H1 (cell line): ENCODE measurements at regions not wholly inside any gene's neighbourhood (a gene's known extent, or its start where the extent isn't known, plus 50 kb on each side); places are given as distances from the start of the nearest gene placed in this dataset.

ENCODE experiments used
- CTCF ChIA-PET: fragments of 300-600 bp; sonication (Branson Sonifier 250); formaldehyde crosslinking; loops from one replicate; lab custom pipeline; 2021; ENCODE audit not compliant: partially characterized antibody; lab: Charles Lee
- POLR2A ChIA-PET: fragments of 300-600 bp; sonication (Branson Sonifier 250); formaldehyde crosslinking; loops from one replicate; lab custom pipeline; 2021; ENCODE audit warnings: inconsistent platforms; ENCODE audit not compliant: partially characterized antibody; lab: Charles Lee
- DNase-seq, 2 experiments: peaks; one replicate each; pipeline versions ENCODE4 v3.0.0 to v3.0.0-alpha.2; 2010 to 2022; ENCODE audit warnings: low spot score in 2 of 2, low read depth in 1 of 2, mixed read lengths in 1 of 2
- FAIRE-seq: peaks from 2 replicates; lab custom pipeline; 2011; peaks lifted over from hg19 to GRCh38; lab: Jason Lieb, UNC
- H2AFZ ChIP-seq: 2 replicates; pipeline ENCODE4 v1.8.1; 2012; ENCODE audit warnings: low read length, inconsistent platforms
- H2AK5ac ChIP-seq: 2 replicates; pipeline ENCODE4 v1.6.1; 2013; ENCODE audit warnings: low read depth, low read length
- H2BK120ac ChIP-seq: replicated peaks from 2 replicates; pipeline ENCODE3; 2013; ENCODE audit warnings: low read depth, low read length, inconsistent platforms
- H2BK12ac ChIP-seq: 2 replicates; pipeline ENCODE4 v1.6.1; 2013; ENCODE audit warnings: low read depth, low read length
- H2BK15ac ChIP-seq: 2 replicates; pipeline ENCODE4 v1.6.1; 2013; ENCODE audit warnings: low read length
- H2BK20ac ChIP-seq: 2 replicates; pipeline ENCODE4 v1.6.1; 2013; ENCODE audit warnings: low read length
- H2BK5ac ChIP-seq: 2 replicates; pipeline ENCODE4 v1.6.1; 2013; ENCODE audit warnings: low read depth, low read length
- H3K14ac ChIP-seq: 2 replicates; pipeline ENCODE4 v1.6.1; 2013; ENCODE audit warnings: inconsistent platforms; ENCODE audit not compliant: insufficient read length
- H3K18ac ChIP-seq: 2 replicates; pipeline ENCODE4 v1.6.1; 2013; ENCODE audit warnings: low read length; ENCODE audit errors: extremely low read depth
- H3K23ac ChIP-seq: 2 replicates; pipeline ENCODE4 v1.6.1; 2013; ENCODE audit warnings: inconsistent platforms; ENCODE audit not compliant: insufficient read length
- H3K23me2 ChIP-seq: 2 replicates; pipeline ENCODE4 v1.6.1; 2013; ENCODE audit warnings: low read depth, low read length
- H3K27ac ChIP-seq: 2 replicates; pipeline ENCODE4 v1.6.1; 2011; ENCODE audit warnings: low read depth, low read length, inconsistent platforms
- H3K27me3 ChIP-seq, 4 experiments: replicated peaks in 1 of 4; 1 replicate in 1 of 4; 2 replicates in 3 of 4; pipeline versions ENCODE4 v1.6.1 to v1.8.1; 2011 to 2013; ENCODE audit warnings: low read length in 3 of 4, mild to moderate bottlenecking in 3 of 4, inconsistent platforms in 2 of 4, mixed read lengths in 2 of 4, moderate library complexity in 1 of 4; ENCODE audit not compliant: control insufficient read depth in 3 of 4, insufficient read depth in 3 of 4; ENCODE audit errors: extremely low read depth in 1 of 4
- H3K36me3 ChIP-seq, 4 experiments: 2 replicates each; pipeline versions ENCODE4 v1.6.1 to v1.8.1; 2011 to 2013; ENCODE audit warnings: mild to moderate bottlenecking in 4 of 4, low read length in 3 of 4, moderate library complexity in 2 of 4, control low read depth in 1 of 4, inconsistent platforms in 1 of 4; ENCODE audit not compliant: insufficient read depth in 4 of 4, control insufficient read depth in 2 of 4
- H3K4ac ChIP-seq: replicated peaks from 2 replicates; pipeline ENCODE3; 2013; ENCODE audit warnings: low read length, low read depth, mixed read lengths, inconsistent platforms; ENCODE audit not compliant: insufficient read length
- H3K4me1 ChIP-seq, 4 experiments: replicated peaks in 1 of 4; 1 replicate in 1 of 4; 2 replicates in 3 of 4; pipeline versions ENCODE4 v1.6.1 to v1.8.1; 2011 to 2013; ENCODE audit warnings: low read length in 3 of 4, inconsistent platforms in 2 of 4, mixed read lengths in 1 of 4; ENCODE audit not compliant: insufficient read depth in 4 of 4, control insufficient read depth in 3 of 4
- H3K4me2 ChIP-seq, 2 experiments: 2 replicates each; pipeline versions ENCODE4 v1.6.1 to v1.8.1; 2011 to 2013; ENCODE audit warnings: low read depth in 2 of 2, low read length in 2 of 2, control low read depth in 1 of 2, inconsistent platforms in 1 of 2, mild to moderate bottlenecking in 1 of 2; ENCODE audit not compliant: insufficient read depth in 1 of 2
- H3K4me3 ChIP-seq, 4 experiments: fragments of 200-600, 300-600 bp in 1 of 4; sonication (generic), shearing (Covaris generic), sonication (Bioruptor Twin) in 1 of 4; 2 replicates each; pipeline versions ENCODE4 v1.5.1 to v1.8.1; 2011 to 2016; ENCODE audit warnings: low read length in 4 of 4, low read depth in 3 of 4, control low read depth in 2 of 4, inconsistent platforms in 2 of 4, mild to moderate bottlenecking in 2 of 4, mixed read lengths in 1 of 4, moderate library complexity in 1 of 4; ENCODE audit not compliant: insufficient read depth in 2 of 4; ENCODE audit errors: extremely low read depth in 1 of 4
- H3K56ac ChIP-seq: replicated peaks from 2 replicates; pipeline ENCODE3; 2013; ENCODE audit warnings: low read depth, mild to moderate bottlenecking, mixed read lengths, low read length, inconsistent platforms; ENCODE audit not compliant: insufficient read length
- H3K79me1 ChIP-seq: 2 replicates; pipeline ENCODE4 v1.6.1; 2013; ENCODE audit warnings: low read depth, low read length, control low read depth
- H3K79me2 ChIP-seq, 2 experiments: 2 replicates each; pipeline versions ENCODE4 v1.6.1 to v1.8.1; 2012 to 2013; ENCODE audit warnings: low read length in 2 of 2, mild to moderate bottlenecking in 2 of 2, inconsistent platforms in 1 of 2; ENCODE audit not compliant: insufficient read depth in 2 of 2, control insufficient read depth in 1 of 2
- H3K9ac ChIP-seq, 4 experiments: replicated peaks in 1 of 4; 1 replicate in 1 of 4; 2 replicates in 3 of 4; pipeline versions ENCODE4 v1.6.1 to v1.8.1; 2011 to 2013; ENCODE audit warnings: low read depth in 3 of 4, low read length in 3 of 4, control low read depth in 2 of 4, mild to moderate bottlenecking in 2 of 4, moderate library complexity in 2 of 4, inconsistent platforms in 1 of 4; ENCODE audit errors: extremely low read depth in 1 of 4
- H3K9me3 ChIP-seq, 2 experiments: 2 replicates each; pipeline versions ENCODE4 v1.6.1 to v1.8.1; 2012 to 2013; ENCODE audit warnings: mild to moderate bottlenecking in 2 of 2, moderate library complexity in 2 of 2, control low read depth in 1 of 2, inconsistent platforms in 1 of 2, low read depth in 1 of 2, low read length in 1 of 2, mixed read lengths in 1 of 2; ENCODE audit not compliant: insufficient read depth in 2 of 2
- H4K20me1 ChIP-seq, 2 experiments: replicated peaks in 1 of 2; 2 replicates each; pipeline versions ENCODE3 to v1.8.1; 2011 to 2013; ENCODE audit warnings: inconsistent platforms in 2 of 2, low read length in 2 of 2, mild to moderate bottlenecking in 1 of 2; ENCODE audit not compliant: insufficient read depth in 2 of 2, control insufficient read depth in 1 of 2
- H4K5ac ChIP-seq: 2 replicates; pipeline ENCODE4 v1.6.1; 2013; ENCODE audit warnings: low read length, low read depth, mixed read lengths, inconsistent platforms; ENCODE audit not compliant: insufficient read length
- H4K8ac ChIP-seq: 2 replicates; pipeline ENCODE4 v1.8.0; 2013; ENCODE audit warnings: mild to moderate bottlenecking, moderate library complexity, low read length, inconsistent platforms; ENCODE audit not compliant: insufficient read depth; ENCODE audit errors: extremely low read depth
- H4K91ac ChIP-seq: replicated peaks from 2 replicates; pipeline ENCODE3; 2013; ENCODE audit warnings: low read length, mixed read lengths, inconsistent platforms; ENCODE audit not compliant: insufficient read length
- WGBS, 2 experiments: shearing (Covaris generic) in 1 of 2; methylation state at CpG; one replicate each; pipeline versions ENCODE4 v1.1.6 to v1.1.7; 2013 to 2015; ENCODE audit warnings: low lambda C conversion rate in 2 of 2, mixed read lengths in 2 of 2, inconsistent platforms in 1 of 2, low coverage in 1 of 2, missing lambda C conversion rate in 1 of 2; ENCODE audit not compliant: insufficient replicate concordance in 2 of 2, insufficient coverage in 1 of 2, insufficient read length in 1 of 2; ENCODE audit errors: extremely low coverage in 1 of 2, missing lambda C conversion rate in 1 of 2; 5-methylcytosine and 5-hydroxymethylcytosine counted together
- TF ChIP-seq, protein P1 (sequence below): fragments of 300-600 bp; sonication (generic); IDR thresholded peaks from 2 replicates; pipeline ENCODE4 v1.7.1; 2012; ENCODE audit warnings: low read length, moderate library complexity, mild to moderate bottlenecking, inconsistent platforms; ENCODE audit not compliant: insufficient replicate concordance

DNA sequence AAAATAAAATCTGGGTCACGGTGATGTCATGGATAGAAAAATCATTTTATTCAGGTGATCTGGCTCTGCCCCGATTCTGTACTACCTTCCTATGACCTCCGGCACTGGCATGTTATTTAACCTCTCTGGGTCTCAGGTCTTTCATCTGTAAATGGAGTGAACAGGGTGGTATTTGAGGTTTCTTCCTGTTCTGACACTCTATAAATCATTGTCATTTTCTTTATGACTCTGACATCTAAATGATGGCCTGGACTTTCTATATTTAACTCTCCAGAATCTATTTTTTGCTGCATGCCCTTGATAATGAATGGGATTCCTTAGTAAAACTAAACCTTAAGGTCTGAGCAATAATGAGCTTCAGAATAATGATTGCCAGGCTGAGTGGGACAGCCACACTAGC lies 422.0 kb upstream of the CNKSR2 start:
- Histone ChIP-seq H3K4me1 (peaks cover 0 to under 1% (median 0%) of the 10 kb centered on the region in 4 experiments; a peak in 1 of 7 replicates), H3K56ac (no peak overlapping the region), H2BK20ac (no peak overlapping the region), H2AFZ (no peak overlapping the region), H3K27ac (no peak overlapping the region), H3K79me2 (no peaks in the 10 kb centered on the region), H2BK12ac (no peak overlapping the region), H4K5ac (no peak overlapping the region), H3K79me1 (no peaks in the 10 kb centered on the region), H3K4me2 (no peak overlapping the region), H3K4ac (no peak overlapping the region), H4K20me1 (no peaks in the 10 kb centered on the region), H2BK15ac (no peak overlapping the region), H3K23ac (no peak overlapping the region), H4K8ac (no peak overlapping the region), H3K14ac (no peak overlapping the region), H2BK5ac (no peak overlapping the region), H2BK120ac (no peak overlapping the region), H3K9ac (no peak overlapping the region), H3K36me3 (no peaks in the 10 kb centered on the region), H3K18ac (no peak overlapping the region), H3K9me3 (no peaks in the 10 kb centered on the region), H2AK5ac (no peak overlapping the region), H4K91ac (no peak overlapping the region), H3K27me3 (no peaks in the 10 kb centered on the region), H3K23me2 (no peaks in the 10 kb centered on the region), H3K4me3 (no peak overlapping the region)
- ChIA-PET CTCF (interaction anchor here (0.9 kb wide), 1 partner anchor 16 kb away, joined by 3 read pairs; no protein-coding TSS in a partner anchor), POLR2A (no interaction called here)
- DNase-seq (no peak), FAIRE-seq (no peak)
- 100% methylated on average over 2 of the region's 3 CpGs; no CpG with 5 or more reads in 1 of the 2 experiments for WGBS, 2 experiments
- TF ChIP-seq, protein P1, sequence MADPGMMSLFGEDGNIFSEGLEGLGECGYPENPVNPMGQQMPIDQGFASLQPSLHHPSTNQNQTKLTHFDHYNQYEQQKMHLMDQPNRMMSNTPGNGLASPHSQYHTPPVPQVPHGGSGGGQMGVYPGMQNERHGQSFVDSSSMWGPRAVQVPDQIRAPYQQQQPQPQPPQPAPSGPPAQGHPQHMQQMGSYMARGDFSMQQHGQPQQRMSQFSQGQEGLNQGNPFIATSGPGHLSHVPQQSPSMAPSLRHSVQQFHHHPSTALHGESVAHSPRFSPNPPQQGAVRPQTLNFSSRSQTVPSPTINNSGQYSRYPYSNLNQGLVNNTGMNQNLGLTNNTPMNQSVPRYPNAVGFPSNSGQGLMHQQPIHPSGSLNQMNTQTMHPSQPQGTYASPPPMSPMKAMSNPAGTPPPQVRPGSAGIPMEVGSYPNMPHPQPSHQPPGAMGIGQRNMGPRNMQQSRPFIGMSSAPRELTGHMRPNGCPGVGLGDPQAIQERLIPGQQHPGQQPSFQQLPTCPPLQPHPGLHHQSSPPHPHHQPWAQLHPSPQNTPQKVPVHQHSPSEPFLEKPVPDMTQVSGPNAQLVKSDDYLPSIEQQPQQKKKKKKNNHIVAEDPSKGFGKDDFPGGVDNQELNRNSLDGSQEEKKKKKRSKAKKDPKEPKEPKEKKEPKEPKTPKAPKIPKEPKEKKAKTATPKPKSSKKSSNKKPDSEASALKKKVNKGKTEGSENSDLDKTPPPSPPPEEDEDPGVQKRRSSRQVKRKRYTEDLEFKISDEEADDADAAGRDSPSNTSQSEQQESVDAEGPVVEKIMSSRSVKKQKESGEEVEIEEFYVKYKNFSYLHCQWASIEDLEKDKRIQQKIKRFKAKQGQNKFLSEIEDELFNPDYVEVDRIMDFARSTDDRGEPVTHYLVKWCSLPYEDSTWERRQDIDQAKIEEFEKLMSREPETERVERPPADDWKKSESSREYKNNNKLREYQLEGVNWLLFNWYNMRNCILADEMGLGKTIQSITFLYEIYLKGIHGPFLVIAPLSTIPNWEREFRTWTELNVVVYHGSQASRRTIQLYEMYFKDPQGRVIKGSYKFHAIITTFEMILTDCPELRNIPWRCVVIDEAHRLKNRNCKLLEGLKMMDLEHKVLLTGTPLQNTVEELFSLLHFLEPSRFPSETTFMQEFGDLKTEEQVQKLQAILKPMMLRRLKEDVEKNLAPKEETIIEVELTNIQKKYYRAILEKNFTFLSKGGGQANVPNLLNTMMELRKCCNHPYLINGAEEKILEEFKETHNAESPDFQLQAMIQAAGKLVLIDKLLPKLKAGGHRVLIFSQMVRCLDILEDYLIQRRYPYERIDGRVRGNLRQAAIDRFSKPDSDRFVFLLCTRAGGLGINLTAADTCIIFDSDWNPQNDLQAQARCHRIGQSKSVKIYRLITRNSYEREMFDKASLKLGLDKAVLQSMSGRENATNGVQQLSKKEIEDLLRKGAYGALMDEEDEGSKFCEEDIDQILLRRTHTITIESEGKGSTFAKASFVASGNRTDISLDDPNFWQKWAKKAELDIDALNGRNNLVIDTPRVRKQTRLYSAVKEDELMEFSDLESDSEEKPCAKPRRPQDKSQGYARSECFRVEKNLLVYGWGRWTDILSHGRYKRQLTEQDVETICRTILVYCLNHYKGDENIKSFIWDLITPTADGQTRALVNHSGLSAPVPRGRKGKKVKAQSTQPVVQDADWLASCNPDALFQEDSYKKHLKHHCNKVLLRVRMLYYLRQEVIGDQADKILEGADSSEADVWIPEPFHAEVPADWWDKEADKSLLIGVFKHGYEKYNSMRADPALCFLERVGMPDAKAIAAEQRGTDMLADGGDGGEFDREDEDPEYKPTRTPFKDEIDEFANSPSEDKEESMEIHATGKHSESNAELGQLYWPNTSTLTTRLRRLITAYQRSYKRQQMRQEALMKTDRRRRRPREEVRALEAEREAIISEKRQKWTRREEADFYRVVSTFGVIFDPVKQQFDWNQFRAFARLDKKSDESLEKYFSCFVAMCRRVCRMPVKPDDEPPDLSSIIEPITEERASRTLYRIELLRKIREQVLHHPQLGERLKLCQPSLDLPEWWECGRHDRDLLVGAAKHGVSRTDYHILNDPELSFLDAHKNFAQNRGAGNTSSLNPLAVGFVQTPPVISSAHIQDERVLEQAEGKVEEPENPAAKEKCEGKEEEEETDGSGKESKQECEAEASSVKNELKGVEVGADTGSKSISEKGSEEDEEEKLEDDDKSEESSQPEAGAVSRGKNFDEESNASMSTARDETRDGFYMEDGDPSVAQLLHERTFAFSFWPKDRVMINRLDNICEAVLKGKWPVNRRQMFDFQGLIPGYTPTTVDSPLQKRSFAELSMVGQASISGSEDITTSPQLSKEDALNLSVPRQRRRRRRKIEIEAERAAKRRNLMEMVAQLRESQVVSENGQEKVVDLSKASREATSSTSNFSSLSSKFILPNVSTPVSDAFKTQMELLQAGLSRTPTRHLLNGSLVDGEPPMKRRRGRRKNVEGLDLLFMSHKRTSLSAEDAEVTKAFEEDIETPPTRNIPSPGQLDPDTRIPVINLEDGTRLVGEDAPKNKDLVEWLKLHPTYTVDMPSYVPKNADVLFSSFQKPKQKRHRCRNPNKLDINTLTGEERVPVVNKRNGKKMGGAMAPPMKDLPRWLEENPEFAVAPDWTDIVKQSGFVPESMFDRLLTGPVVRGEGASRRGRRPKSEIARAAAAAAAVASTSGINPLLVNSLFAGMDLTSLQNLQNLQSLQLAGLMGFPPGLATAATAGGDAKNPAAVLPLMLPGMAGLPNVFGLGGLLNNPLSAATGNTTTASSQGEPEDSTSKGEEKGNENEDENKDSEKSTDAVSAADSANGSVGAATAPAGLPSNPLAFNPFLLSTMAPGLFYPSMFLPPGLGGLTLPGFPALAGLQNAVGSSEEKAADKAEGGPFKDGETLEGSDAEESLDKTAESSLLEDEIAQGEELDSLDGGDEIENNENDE: no peak
